CD4-positive, alpha-beta T cell treated with Interferon alpha-2 for 1 hour (primary cell): ENCODE measurements at regions not wholly inside any gene's neighbourhood (a gene's known extent, or its start where the extent isn't known, plus 50 kb on each side); places are given as distances from the start of the nearest gene placed in this dataset.
"Not testable (repeated sequence)": the region's sequence is repeated elsewhere in the genome, so short reads cannot be mapped to it uniquely, and the experiment has no call there.

Experiments
- DNase-seq, 2 donors: peaks; one replicate each; pipeline ENCODE4 v3.0.0-alpha.2; 2020 to 2022

DNA sequence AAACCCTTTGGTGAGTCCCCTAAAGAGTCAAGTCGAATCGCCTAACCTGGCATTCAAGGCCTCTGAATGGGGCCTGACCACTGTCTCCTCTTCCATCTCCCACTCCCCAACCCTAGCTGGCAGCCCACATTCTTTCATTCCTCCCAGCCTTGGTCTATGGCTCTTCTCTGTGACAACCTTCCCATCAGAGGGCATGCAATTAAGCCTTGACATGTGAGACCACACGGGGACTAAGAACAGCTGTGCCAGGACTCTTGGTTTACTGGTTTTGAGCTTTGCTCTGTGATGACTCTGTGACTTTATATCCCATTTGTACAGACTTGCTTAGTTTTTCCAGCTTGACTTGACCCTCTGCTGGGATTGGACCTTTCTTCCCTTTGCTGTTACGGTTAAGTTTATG lies 116.6 kb downstream of the BUB3 start:
- DNase-seq, result no peak

DNA sequence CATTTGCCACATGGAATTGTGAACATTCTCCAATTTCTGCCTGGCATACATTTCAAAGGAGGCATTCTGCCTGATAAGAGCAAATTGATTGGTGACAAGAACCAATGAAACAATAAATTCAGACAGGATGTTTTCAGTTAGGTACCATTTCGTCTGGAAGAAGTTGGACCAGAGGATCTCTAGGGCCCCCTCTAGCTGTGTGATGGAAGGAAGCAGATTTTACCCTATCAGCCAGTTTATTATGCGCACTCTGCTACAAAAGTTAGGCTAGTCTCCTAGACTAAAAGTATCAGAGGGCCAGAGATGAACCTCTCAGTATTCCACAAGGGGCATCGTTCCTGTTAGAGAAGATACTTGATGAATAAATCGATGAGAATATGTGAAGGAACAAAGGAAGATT lies 118.0 kb downstream of the BUB3 start:
- peak in 1 of 2 donors; percentile 14 for DNase-seq

DNA sequence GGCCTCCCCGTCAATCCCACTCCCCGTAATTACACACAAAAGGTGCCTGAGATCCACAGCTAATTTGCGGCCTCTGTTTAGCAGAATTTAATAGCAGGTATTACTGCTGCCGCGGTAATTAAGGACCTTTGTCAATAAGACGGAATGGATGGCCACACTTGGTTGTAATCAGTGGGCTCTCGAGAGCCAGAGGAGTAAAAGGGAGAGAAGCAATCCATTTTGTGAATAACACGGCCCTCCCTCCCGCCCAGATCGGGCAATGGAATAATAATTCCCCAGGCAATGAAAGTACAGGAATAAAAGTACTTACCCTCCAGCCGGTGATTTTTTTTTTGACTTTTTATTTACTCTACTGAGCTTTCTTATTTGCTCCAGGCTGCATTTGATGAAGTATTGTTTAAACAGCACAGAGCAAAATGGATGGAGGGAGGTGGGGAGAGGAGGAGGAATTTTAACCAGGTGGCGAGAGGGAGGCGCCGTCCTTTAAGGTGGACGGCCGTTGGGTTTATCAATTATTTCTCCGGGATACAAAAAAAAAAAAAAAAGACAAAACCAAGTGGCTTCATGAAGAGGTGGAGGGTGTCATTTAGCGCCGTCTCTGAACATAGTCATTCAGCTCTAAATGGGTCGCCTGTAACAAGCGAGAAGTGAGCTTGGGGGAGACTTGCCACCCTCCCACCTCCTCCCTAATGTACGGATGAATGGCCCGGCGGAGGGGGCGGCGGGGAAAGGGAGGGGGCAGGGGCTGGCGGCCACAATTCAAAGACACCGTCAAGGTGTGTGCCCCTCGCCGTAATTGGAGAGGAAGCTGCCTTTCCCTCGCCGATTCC lies 120.3 kb downstream of the BUB3 start:
- DNase-seq, result no peak

DNA sequence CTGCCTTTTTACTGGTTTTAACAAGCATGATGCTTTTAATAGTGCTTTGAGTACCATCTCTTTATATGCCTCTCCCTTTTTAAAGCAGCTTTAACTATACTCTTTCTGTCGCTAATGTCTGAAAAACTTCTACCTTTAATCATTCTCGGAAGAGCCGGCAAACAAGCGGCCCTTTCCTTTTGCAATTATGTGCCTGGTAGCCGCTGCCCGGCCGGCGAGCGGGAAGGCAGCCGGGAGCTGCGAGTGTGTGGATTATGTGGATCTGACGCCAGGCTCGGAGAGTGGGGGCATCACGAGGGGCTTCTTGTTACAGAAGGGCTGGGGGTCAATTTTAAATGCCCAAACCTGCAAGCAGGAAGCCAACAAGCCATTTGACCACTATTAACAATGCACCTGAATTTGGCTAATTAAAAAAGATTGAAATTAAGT lies 120.9 kb downstream of the BUB3 start:
- no peak for DNase-seq

DNA sequence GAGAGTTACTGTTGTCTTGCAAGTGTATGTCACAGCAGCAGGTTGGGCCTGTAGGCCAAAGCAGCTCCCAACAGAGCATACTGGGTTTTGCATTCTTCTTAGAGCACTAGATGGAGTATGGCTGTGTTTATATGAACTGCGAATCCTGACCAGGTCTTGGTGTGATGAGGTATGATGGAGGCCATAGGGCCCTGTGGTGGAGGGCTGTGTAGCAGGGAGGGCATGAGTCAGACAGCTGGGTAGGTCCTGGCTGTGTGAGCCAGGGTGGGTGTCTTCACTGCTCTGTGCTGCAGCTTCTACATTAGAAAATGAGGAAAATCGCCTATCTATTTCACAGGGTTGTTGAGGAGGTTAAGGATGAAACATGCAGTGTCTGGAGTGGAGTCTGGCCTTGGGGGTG lies 124.2 kb downstream of the BUB3 start:
- DNase-seq, result no peak

DNA sequence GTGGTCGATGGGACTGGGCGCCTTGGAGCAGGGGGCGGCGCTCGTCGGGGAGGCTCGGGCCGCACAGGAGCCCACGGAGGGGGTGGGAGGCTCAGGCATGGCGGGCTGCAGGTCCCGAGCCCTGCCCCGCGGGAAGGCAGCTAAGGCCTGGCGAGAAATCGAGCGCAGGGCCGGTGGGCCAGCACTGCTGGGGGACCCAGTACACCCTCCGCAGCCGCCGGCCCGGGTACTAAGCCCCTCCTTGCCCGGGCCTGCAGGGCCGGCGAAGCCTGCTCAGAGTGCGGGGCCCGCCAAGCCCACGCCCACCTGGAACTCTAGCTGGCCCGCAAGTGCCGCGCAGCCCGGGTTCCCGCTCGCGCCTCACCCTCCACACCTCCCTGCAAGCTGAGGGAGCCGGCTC lies 129.2 kb downstream of the BUB3 start:
- DNase-seq, result not testable (repeated sequence)

DNA sequence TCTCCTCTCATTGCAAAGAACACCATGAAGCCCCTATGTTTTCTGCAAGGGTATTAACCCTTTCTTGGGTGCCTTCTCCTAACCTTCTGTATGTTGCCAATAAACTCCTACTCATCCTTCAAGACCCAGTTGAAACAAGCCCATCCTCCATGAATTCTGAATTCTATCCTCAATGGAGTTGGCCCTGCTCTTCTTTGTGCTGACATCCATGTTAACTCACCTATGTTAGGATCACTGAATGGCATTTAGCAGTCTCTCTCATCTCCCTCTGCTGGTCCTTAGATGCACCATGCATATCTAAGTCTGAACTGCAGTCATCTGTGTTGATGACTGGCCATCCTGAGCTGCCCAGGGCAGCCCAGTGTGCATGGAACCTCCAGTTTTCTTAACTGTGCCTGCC lies 129.8 kb downstream of the BUB3 start:
- no peak for DNase-seq

DNA sequence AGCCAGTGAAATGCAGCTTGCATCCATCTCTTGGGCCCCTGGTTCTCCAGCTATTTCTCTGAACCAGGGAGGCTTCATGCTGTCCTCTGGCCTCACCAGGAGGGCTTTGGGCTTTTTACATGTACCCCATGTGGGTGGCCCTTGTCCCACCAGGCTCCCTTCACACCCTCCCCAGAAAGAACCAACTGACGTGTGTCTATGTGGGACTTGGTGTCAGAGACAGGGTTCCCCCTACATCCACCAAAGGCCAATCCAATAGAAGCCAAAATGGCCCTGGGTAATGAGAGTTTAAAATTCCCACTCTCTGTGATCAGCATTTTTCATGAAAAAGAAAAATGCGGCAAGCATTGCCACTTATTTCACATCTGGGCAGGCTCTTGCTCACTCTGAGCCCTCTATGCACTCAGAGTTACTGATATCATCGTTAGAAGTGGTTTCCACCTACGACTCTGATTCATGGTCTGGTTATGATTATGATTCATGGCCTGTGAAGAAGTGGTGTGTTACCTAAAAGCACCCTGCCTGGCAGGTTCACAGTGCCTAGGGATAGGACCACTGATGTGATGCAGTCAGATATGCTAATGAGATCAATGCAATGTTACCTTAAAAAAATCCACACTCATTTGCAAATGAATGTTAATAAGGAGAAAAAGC lies 133.5 kb downstream of the BUB3 start:
- no peak for DNase-seq

DNA sequence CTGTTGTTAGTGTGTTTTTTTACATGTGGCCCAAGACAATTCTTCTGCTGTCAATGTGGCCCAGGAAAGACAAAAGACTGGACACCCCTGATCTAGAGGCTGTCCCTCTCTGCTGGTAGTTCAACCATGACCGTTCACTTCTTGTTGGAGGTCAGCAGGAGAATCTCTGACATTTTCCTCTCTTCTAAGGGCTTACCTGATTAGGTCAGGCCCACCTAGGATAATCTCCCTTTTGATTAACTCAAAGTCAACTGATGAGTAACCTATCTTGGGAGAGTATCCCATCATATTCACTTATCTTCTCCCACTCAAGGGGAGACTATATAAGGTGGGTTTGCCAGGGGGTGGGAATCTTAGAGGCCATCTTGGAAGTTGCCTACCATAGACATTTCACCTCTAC lies 135.2 kb downstream of the BUB3 start:
- DNase-seq, result no peak

DNA sequence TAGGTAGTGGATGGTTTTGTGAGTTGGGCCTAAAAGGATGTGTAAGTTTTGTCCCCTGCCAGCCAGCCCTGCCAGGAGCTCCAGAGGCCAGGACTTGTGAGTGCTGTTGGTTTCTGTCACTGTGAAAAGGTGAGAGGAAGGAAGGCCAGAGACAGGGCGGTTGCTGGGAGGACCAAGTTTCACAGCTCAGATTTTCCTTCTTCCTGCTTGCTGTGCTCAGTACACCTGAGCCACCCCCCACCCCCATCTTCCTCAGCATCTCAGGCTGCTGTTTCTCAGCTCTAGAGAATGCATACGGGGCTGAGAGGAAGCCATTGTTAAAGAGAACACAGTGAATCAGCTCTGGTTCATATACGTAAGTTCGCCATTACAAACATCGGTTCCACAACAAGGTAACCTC lies 139.9 kb downstream of the BUB3 start:
- no peak for DNase-seq

DNA sequence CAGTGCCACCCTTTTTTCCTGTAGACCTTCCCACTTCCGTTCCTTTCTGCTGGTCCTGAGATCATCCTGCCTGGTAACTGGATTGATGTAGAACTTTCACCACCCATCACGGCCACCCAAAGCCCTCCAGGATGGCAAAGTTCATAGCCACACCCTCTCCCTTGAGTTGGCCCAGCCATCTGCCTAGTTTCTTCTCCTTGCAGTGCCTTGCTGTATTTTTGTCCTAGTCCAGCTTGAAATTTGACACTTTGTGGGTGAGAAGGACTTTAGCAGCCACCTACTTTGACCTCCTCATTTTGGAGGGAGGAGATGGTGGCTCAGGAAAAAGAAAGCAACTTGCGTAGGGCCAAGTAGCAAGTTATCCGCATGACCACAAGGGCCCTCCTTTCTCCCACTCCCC lies 140.7 kb downstream of the BUB3 start:
- DNase-seq, result no peak

DNA sequence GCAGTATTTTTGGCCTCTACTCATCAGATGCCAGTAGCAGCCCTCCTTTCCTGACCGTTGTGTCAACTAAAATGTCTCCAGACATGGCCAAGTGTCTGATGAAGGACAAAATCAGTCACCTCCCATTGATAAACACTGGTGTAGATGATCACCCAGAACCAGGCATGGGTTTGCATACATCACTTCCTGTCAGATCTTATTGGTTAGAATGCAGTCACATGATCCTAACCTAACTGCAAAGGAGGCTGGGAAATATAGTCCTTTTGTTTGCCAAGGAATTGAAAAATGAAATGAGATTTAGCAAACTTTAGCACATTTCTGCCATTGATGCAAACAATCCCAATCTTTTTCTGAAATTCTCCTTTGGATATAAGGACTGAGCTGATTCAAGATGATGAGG lies 141.4 kb downstream of the BUB3 start:
- DNase-seq, result no peak

DNA sequence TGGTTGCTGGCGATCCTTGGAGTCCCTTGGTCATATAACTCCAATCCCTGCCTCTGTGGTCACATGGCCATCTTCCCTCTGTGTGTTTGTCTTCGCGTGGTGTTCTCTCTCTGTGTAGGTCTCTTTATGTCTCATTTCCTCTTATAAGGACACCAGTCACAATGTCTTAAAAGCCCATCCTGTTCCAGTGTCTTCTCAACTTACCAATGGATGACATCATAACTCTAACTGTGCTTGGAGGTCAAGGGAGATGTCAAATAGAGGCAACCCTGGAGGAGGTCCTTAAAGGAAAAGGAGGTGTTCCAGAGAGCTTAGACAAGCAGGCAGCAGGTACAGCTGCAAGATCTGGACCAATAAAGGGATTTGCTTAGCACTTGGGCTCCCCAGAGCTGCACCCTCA lies 143.0 kb downstream of the BUB3 start:
- DNase-seq, result no peak

DNA sequence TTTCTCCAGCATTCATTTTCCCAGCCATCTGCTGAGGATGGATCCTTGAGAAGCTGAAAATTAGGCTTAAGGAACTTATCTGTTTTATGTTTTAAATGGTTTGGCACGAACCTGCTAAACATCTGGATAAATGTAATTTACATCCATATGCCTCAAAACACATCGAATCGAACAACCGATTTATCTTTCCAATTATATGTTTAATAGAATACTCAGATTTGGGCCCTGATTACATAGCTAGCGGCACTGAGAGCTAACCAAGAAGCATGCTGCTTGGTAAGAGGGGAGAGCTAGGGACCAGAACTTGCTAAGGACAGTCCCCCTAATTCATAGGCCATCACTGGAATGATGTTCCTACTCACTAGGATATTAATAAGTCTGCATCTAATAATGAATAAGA lies 144.4 kb downstream of the BUB3 start:
- no peak for DNase-seq

DNA sequence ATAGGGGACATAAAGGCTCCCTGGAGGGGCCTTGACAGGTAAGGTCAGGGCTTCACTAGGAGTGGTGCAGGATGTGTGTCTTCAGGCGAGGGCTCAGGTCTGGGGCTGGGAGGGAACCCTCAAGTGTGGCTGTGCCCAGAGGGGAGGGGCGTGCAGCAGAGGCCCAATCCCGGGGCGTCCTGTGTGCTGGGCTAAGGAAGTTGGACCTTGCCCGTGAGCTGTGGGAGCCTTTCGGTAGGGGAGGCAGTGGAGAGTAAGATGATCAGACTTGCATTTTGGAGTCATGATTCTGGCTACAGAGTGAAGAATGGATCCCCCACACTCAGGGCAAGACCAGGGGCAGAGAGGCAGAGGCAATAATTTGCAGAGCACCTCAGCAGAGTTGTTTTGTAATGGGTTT lies 145.4 kb downstream of the BUB3 start:
- no peak for DNase-seq

DNA sequence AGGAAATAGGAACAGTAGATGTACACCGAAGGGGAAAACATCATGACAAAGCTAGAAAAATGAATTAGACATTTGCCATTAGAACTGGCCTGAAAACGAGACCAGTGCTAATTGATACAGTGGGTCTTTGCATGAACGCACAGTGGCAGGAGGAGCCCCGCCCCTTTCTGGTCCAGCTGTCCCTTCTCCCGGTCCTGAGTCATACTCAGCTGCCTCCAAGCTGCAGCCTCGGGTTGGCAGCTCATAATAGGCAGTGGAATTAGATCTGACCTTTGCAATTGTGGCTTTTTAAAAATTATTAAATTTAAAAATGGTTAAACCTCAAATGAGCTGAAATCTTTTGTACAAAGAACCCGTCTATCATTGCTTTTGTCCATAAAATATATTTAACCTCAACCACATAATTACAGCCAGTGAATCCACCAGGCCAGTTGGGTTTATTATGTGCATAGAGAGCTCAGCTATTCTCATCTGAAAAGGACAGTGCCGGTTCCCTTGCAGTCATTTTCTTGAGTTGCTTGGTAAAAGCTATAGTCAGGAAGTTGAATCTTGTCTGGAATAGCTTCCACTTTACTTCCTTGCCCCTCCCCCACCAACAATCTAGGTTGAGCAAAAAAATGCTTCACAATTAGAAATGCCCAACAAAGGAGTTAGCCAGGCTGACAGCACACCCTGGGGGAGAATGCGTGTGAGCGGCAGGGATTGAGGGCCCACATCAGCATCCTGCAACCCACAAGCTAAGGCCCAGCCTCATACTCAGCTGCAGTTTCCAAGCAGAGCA lies 147.1 kb downstream of the BUB3 start:
- no peak for DNase-seq

DNA sequence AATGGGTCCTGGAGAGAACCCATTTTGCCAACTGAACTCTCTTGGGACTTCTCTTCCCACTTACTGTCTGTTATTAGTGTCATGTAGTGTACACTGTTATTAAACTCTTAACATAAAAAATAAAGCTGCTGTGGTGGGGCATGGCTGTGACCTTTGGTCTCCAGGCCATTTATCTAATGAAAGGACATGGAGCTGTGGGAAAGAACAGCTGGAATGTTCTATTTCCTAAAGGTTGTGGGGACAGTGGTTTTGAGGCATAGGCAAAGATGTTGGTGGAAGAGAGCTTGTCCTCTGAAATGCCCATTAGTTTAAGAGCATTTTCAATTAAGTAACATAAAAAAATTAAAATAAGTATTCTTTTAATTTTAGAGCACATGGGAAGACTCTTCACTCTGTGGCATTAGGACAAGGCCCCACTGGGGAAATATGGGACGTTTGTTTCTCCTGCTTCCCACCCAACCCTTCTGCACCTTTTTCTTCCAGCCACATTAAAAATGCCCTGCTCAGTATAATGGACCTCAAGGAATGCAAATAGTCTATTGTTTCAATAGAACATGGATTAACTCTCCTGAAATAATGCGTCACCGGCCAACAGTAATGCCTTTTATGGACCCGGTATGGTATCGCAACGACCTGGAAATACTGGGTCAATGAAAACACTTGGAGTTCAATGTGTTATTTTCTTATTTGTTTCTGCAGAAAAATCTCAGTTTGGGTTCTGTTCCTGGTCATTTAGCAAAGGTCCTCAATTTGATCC lies 149.6 kb downstream of the BUB3 start:
- DNase-seq, result no peak

DNA sequence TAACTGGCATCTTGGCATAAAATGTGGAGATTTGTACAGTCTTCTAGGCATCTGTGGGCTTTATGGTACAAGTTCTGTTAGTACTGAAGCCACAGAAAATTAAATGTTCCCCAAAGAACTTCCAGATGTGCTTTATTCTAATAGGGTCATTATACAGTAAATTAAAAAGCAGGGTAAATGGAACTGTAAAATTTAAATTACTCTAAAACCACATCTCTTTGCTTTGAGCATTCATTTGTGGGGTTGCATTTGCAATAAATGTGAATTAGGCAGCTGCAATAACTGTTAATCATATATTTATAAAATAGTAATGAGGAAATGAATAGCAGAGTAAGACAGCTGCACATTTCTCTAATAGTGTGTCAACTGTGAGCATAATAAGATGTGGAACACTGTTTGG lies 151.5 kb downstream of the BUB3 start:
- DNase-seq, result no peak

DNA sequence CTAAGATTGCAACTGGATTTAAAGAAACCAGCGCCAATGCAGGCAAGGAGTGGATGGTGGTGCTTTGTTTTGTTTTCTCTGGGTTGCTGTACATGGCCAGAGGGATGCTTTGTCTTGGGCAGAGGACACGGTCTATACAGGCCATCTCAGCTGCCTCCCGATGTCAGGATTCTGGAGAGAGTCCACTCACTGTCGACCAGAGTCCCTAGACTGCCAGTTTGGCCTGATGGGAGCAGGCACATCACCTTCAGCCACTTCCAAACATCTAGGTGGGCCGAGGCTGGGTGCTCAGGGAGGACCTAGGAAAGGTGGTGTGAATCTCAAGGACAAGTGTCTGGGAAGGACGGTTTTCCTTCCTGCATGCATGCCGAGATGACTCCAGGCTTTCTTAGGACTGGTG lies 152.1 kb downstream of the BUB3 start:
- no peak for DNase-seq

DNA sequence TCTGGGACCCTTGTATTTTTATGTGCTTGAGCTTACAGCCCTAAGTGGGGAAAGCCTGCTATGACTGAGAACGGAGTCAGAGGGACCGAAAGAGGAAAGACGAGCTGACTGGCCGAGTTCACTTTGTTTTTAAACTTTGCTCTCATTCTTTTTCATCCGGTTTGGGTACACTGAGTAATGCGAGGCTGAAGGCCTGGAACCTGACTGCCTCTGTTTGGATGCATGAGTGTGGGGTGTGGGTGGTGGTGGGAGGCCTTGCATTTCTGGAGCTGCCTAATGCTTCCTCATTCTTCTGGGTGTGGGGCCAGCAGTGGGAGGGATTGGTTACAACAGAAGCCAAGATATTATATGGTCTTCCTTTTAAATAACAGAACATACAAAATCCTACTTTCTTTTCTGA lies 155.5 kb downstream of the BUB3 start:
- no peak for DNase-seq

DNA sequence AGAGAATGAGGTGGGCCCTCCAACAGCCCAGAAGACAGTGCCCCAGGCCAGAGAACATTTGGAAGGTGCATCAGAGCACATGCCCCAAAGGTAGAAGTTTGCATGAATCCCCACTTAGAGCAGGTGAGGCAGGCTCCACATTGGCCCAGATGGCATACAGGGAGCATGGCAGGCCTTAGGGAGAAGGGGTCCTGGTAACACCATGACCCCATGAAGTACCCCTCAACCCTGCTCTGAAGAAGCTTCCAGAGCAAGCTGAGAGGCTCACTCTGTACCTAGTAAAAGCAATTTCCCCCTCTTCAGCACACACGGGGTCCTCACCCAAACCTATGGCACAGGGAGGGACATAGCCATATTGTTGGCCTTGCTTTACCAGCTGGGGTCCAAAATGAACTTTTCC lies 162.6 kb downstream of the BUB3 start:
- no peak for DNase-seq

DNA sequence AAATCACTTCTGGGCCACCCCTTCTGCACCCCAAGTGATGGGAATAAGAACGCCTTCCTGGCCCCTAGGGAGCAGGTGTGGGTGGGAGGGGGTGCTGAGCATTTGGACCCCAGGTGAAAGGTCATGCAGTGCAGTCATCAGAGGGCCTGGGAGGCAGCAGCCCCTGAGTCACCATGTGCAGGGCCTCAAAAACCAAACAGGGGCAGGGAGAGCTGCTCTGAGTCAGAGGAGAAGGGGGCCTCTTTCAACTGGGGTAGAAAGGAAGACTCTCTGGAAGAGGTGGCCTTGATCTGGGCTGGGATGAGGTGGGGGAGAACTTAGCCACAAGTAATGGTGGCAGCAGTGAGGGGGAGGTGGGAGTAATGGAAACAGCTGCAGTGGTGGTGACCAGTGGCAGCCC lies 164.3 kb downstream of the BUB3 start:
- no peak for DNase-seq

DNA sequence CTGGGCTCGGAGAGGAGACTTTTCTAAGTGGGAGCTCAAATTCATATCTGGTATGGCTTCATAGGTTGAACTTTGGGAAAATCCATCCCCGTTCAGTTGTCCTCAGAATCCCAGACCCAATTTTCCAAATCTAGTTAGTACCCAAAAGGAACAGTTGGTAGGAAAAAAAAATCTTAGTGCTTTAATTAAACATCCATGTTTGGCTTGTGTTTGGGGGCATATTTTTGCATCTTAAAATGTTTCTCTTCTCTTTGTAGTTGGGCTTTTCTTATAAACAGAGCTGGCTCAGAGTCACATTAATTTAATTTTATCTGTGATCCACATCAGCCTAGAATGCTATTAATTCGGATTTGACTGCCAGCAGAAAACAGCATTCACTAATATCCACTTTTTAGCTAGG lies 165.9 kb downstream of the BUB3 start:
- DNase-seq, result no peak
